HEK293T (cell line): ENCODE measurements at regions not wholly inside any gene's neighbourhood (a gene's known extent, or its start where the extent isn't known, plus 50 kb on each side); places are given as distances from the start of the nearest gene placed in this dataset.

Source experiments
- CTCF ChIA-PET: fragments of 350-600 bp; formaldehyde crosslinking; extraction: SDS; loops from one replicate; lab custom pipeline; 2021; ENCODE audit warnings: antibody characterized with exemption, inconsistent platforms; lab: Yijun Ruan, JAX
- POLR2A ChIA-PET: fragments of 350-600 bp; formaldehyde crosslinking; extraction: SDS; loops from one replicate; lab custom pipeline; 2020; ENCODE audit warnings: antibody characterized with exemption, inconsistent platforms; lab: Yijun Ruan, JAX
- DNase-seq: peaks from one replicate; pipeline ENCODE4 v3.0.0; 2012; ENCODE audit warnings: mixed read lengths; ENCODE audit errors: extremely low spot score
- ARNT ChIP-seq: fragments of 450-650 bp; IDR thresholded peaks from 2 replicates; pipeline ENCODE4 v1.6.1; 2017; ENCODE audit warnings: mild to moderate bottlenecking
- BHLHE40 ChIP-seq: fragments of 450-650 bp; IDR thresholded peaks from 2 replicates; pipeline ENCODE4 v1.6.1; 2016; ENCODE audit warnings: mild to moderate bottlenecking, moderate library complexity, borderline replicate concordance
- CTBP1 ChIP-seq: fragments of 450-650 bp; IDR thresholded peaks from 2 replicates; pipeline ENCODE4 v1.6.1; 2016; ENCODE audit warnings: borderline replicate concordance
- ELF4 ChIP-seq: fragments of 450-650 bp; IDR thresholded peaks from 2 replicates; pipeline ENCODE4 v1.6.1; 2017; ENCODE audit warnings: antibody characterized with exemption
- FOXA1 ChIP-seq: fragments of 450-650 bp; IDR thresholded peaks from 2 replicates; pipeline ENCODE4 v1.6.1; 2016; ENCODE audit warnings: mild to moderate bottlenecking
- FOXK2 ChIP-seq: fragments of 450-650 bp; IDR thresholded peaks from 2 replicates; pipeline ENCODE4 v1.6.1; 2016; ENCODE audit warnings: mild to moderate bottlenecking
- FOXM1 ChIP-seq: fragments of 450-650 bp; IDR thresholded peaks from 2 replicates; pipeline ENCODE4 v1.6.1; 2017; ENCODE audit warnings: mild to moderate bottlenecking, borderline replicate concordance
- HDGF ChIP-seq: fragments of 450-650 bp; IDR thresholded peaks from 2 replicates; pipeline ENCODE4 v1.6.1; 2017; ENCODE audit warnings: antibody characterized with exemption, borderline replicate concordance
- L3MBTL2 ChIP-seq: fragments of 450-650 bp; conservative IDR thresholded peaks from 2 replicates; pipeline ENCODE4 v1.6.1; 2016; ENCODE audit warnings: mild to moderate bottlenecking
- LEF1 ChIP-seq: fragments of 450-650 bp; IDR thresholded peaks from 2 replicates; pipeline ENCODE4 v1.6.1; 2017; ENCODE audit warnings: mild to moderate bottlenecking, borderline replicate concordance
- NFRKB ChIP-seq: fragments of 450-650 bp; IDR thresholded peaks from 2 replicates; pipeline ENCODE4 v1.6.1; 2016; ENCODE audit warnings: mild to moderate bottlenecking, moderate library complexity
- PKNOX1 ChIP-seq: fragments of 450-650 bp; IDR thresholded peaks from 2 replicates; pipeline ENCODE4 v1.6.1; 2016
- SP1 ChIP-seq: fragments of 450-650 bp; IDR thresholded peaks from 2 replicates; pipeline ENCODE4 v1.6.1; 2017
- SUZ12 ChIP-seq: fragments of 450-650 bp; IDR thresholded peaks from 2 replicates; pipeline ENCODE4 v1.6.1; 2016; ENCODE audit warnings: mild to moderate bottlenecking
- TARDBP ChIP-seq: fragments of 450-650 bp; IDR thresholded peaks from 2 replicates; pipeline ENCODE4 v1.6.1; 2016
- ZNF384 ChIP-seq: fragments of 450-650 bp; IDR thresholded peaks from 2 replicates; pipeline ENCODE4 v1.6.1; 2016

- ChIA-PET CTCF (no interaction called here), POLR2A (no interaction called here)
- TF ChIP-seq FOXK2 (no peak), CTBP1 (no peak), NFRKB (no peak), PKNOX1 (no peak), ARNT (no peak), ELF4 (no peak), L3MBTL2 (no peak), HDGF (no peak), TARDBP (no peak), FOXM1 (no peak), SUZ12 (no peak)
- DNase-seq: no peak
Measured at GRCh38 chr12:58081488-58081887, 140.1 kb downstream of the ATP23 start.

DNA sequence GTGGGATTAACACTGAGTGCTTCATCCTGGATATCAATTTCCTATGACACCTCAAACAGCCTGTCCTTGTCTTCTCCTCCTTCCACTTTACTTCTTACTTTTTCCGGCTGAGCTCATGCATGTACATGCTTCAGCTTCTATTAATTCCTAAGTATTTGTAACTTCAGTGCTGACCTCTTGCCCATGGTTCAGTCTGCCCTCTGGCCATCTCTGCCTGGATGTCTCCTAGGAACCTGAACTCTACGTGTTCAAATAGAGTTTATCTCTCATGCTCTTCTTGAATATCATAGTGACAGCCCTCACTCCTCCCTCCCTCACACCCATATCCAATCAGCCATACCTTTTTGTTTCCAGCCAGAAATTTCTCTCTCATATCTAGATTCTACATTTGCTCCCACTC lies 141.6 kb downstream of the ATP23 start:
- DNase-seq: no peak
- TF ChIP-seq ELF4: no peak
- TF ChIP-seq FOXM1: no peak
- TF ChIP-seq SUZ12: no peak
- TF ChIP-seq BHLHE40: no peak
- no peak for TF ChIP-seq FOXK2
- TF ChIP-seq LEF1: no peak
- ChIA-PET CTCF (no interaction called here), POLR2A (no interaction called here)

- no peak for DNase-seq
- ChIA-PET CTCF (no interaction called here), POLR2A (no interaction called here)
- TF ChIP-seq LEF1: no peak
- TF ChIP-seq SP1: no peak
- TF ChIP-seq ELF4: no peak
- no peak for TF ChIP-seq FOXM1
- TF ChIP-seq PKNOX1: no peak
Measured at GRCh38 chr12:58086006-58086405, 144.6 kb downstream of the ATP23 start.

DNA sequence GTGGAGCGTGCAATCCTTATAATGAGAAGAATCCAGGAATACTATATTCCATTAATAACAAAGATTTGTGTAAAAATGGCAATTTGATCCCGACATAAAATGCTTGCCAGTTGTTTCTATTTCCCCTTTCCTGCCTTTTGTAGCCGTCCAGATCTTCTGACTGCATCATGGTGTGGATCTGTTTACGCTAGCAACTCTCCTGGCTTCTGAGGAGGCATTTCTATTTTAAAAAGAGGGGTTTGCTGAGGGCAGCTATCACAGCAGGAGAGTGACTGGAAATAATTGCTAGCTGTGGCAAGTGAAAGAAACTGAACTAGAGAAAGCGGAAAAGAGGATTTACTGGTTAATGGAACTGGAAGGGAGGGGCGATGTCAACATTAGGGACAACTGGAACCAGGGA lies 145.6 kb downstream of the ATP23 start:
- CTCF ChIA-PET: no interaction called here
- TF ChIP-seq ELF4 (no peak), FOXM1 (no peak), SP1 (no peak), CTBP1 (no peak), HDGF (no peak), LEF1 (no peak), PKNOX1 (no peak), TARDBP (no peak), FOXA1 (no peak), NFRKB (no peak), SUZ12 (no peak), ZNF384 (no peak), ARNT (no peak), FOXK2 (no peak), L3MBTL2 (no peak), BHLHE40 (no peak)
- DNase-seq: no peak
- POLR2A ChIA-PET: no interaction called here

GRCh38 chr12:58087423-58088127 lies 146.2 kb downstream of the ATP23 start:
- no peak for TF ChIP-seq SP1
- TF ChIP-seq PKNOX1: no peak
- no peak for TF ChIP-seq FOXM1
- TF ChIP-seq BHLHE40: no peak
- TF ChIP-seq FOXA1: no peak
- no peak for TF ChIP-seq FOXK2
- no peak for TF ChIP-seq L3MBTL2
- TF ChIP-seq SUZ12: no peak
- TF ChIP-seq ELF4: no peak
- no peak for TF ChIP-seq ARNT
- no peak for TF ChIP-seq ZNF384
- TF ChIP-seq TARDBP: no peak
- DNase-seq: no peak
- POLR2A ChIA-PET: no interaction called here
- CTCF ChIA-PET: no interaction called here

DNA sequence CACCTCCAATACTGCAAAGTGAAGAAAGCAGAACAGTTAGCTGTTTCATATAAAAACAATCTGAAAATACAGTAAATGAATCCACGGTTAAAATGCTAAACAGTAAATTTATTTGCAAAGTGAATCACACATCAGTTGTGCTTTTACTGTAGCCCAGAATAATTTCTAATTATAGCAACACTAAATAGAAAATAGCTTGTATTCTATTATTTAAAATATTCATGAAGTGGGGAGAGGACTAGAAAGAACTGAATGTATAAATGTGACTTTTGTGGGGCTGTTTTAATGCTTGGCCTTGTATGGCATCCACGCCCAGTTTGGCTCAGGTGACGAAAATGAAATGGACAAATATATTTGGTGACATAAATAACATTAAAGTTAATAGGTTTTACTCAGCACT lies 148.2 kb downstream of the ATP23 start:
- TF ChIP-seq HDGF: no peak
- no peak for TF ChIP-seq ELF4
- no peak for TF ChIP-seq NFRKB
- TF ChIP-seq CTBP1: no peak
- no peak for TF ChIP-seq FOXM1
- no peak for TF ChIP-seq L3MBTL2
- no peak for TF ChIP-seq LEF1
- TF ChIP-seq SP1: no peak
- no peak for TF ChIP-seq FOXA1
- TF ChIP-seq ARNT: no peak
- no peak for TF ChIP-seq PKNOX1
- no peak for TF ChIP-seq TARDBP
- no peak for TF ChIP-seq FOXK2
- TF ChIP-seq BHLHE40: no peak
- no peak for TF ChIP-seq ZNF384
- TF ChIP-seq SUZ12: no peak
- CTCF ChIA-PET: no interaction called here
- POLR2A ChIA-PET: no interaction called here
- DNase-seq: no peak
